HG03025 (cell line): ENCODE measurements at regions not wholly inside any gene's neighbourhood (a gene's known extent, or its start where the extent isn't known, plus 50 kb on each side); places are given as distances from the start of the nearest gene placed in this dataset.

Experiments used
- ATAC-seq: cut with Tn5 transposase; IDR thresholded peaks from one replicate; pipeline ENCODE4 v1.9.1; 2021; ENCODE audit warnings: mild to moderate bottlenecking, moderate library complexity; ENCODE audit not compliant: unreplicated experiment, low FRiP score

- ATAC-seq = no peak
Measured at GRCh38 chr13:33999811-34000605, 182.1 kb downstream of the RFC3 start.

- no peak for ATAC-seq
Measured at GRCh38 chr13:34000955-34001354, 183.0 kb downstream of the RFC3 start.

GRCh38 chr13:34001389-34001788 is 183.4 kb downstream of the RFC3 start:
- ATAC-seq = no peak

- no peak for ATAC-seq
Measured at GRCh38 chr13:34002141-34002540, 184.2 kb downstream of the RFC3 start.

GRCh38 chr13:34002924-34003323 is 185.0 kb downstream of the RFC3 start:
- no peak for ATAC-seq

GRCh38 chr13:34003656-34004055 is 185.7 kb downstream of the RFC3 start:
- no peak for ATAC-seq

- ATAC-seq = no peak
Measured at GRCh38 chr13:34004676-34005075, 186.7 kb downstream of the RFC3 start.

GRCh38 chr13:34006011-34006410 is 188.1 kb downstream of the RFC3 start:
- ATAC-seq = no peak

GRCh38 chr13:34011552-34012085 is 193.7 kb downstream of the RFC3 start:
- ATAC-seq = no peak

- no peak for ATAC-seq
Measured at GRCh38 chr13:34012382-34012781, 194.4 kb downstream of the RFC3 start.

- no peak for ATAC-seq
Measured at GRCh38 chr13:34013061-34013460, 195.1 kb downstream of the RFC3 start.

GRCh38 chr13:34017231-34017630 is 199.3 kb downstream of the RFC3 start:
- no peak for ATAC-seq

GRCh38 chr13:34019870-34020269 is 201.9 kb downstream of the RFC3 start:
- ATAC-seq = no peak

GRCh38 chr13:34020388-34020787 is 202.4 kb downstream of the RFC3 start:
- ATAC-seq = no peak

- no peak for ATAC-seq
Measured at GRCh38 chr13:34021619-34022018, 203.7 kb downstream of the RFC3 start.

GRCh38 chr13:34025746-34026145 is 207.8 kb downstream of the RFC3 start:
- ATAC-seq = no peak

- ATAC-seq = no peak
Measured at GRCh38 chr13:34026308-34026707, 208.4 kb downstream of the RFC3 start.

- no peak for ATAC-seq
Measured at GRCh38 chr13:34028496-34029442, 210.8 kb downstream of the RFC3 start.

GRCh38 chr13:34030782-34031181 is 212.8 kb downstream of the RFC3 start:
- ATAC-seq = no peak

GRCh38 chr13:34031610-34032009 is 213.7 kb downstream of the RFC3 start:
- no peak for ATAC-seq

GRCh38 chr13:34034411-34034810 is 216.5 kb downstream of the RFC3 start:
- ATAC-seq = no peak
